Gastrocnemius medialis (tissue), 4 donors: ENCODE measurements at regions not wholly inside any gene's neighbourhood (a gene's known extent, or its start where the extent isn't known, plus 50 kb on each side); places are given as distances from the start of the nearest gene placed in this dataset.

Experiments
- POLR2A ChIP-seq, 2 donors: fragments of 450-650 bp; IDR thresholded peaks; one replicate each; pipeline ENCODE4 v1.6.1; 2017; ENCODE audit warnings: antibody characterized with exemption in 2 of 2, mild to moderate bottlenecking in 2 of 2, moderate library complexity in 2 of 2
- TF ChIP-seq, protein P1 (sequence below), 5 experiments: fragments of 450-650 bp in 3 of 5; fragments of 200-600 bp in 2 of 5; sonication (generic) in 2 of 5; IDR thresholded peaks in 4 of 5; conservative IDR thresholded peaks in 1 of 5; 1 replicate in 4 of 5; 2 replicates in 1 of 5; pipeline ENCODE4 v1.5.1; 2016 to 2019; ENCODE audit warnings: antibody characterized with exemption in 5 of 5, mild to moderate bottlenecking in 3 of 5, moderate library complexity in 3 of 5

GRCh38 chr5:163342306-163342705 lies 95.1 kb upstream of the CCNG1 start:
- TF ChIP-seq, protein P1, sequence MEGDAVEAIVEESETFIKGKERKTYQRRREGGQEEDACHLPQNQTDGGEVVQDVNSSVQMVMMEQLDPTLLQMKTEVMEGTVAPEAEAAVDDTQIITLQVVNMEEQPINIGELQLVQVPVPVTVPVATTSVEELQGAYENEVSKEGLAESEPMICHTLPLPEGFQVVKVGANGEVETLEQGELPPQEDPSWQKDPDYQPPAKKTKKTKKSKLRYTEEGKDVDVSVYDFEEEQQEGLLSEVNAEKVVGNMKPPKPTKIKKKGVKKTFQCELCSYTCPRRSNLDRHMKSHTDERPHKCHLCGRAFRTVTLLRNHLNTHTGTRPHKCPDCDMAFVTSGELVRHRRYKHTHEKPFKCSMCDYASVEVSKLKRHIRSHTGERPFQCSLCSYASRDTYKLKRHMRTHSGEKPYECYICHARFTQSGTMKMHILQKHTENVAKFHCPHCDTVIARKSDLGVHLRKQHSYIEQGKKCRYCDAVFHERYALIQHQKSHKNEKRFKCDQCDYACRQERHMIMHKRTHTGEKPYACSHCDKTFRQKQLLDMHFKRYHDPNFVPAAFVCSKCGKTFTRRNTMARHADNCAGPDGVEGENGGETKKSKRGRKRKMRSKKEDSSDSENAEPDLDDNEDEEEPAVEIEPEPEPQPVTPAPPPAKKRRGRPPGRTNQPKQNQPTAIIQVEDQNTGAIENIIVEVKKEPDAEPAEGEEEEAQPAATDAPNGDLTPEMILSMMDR (IDR thresholded peaks at IDR 0.05 in 4 of 5, conservative IDR thresholded peaks at IDR 0.05 in 1 of 5) = no peak
- no peak for TF ChIP-seq POLR2A (IDR thresholded peaks at IDR 0.05)
